IPS-18a (cell line): ENCODE measurements at regions not wholly inside any gene's neighbourhood (a gene's known extent, or its start where the extent isn't known, plus 50 kb on each side); places are given as distances from the start of the nearest gene placed in this dataset.

Experiments used
- H3K27ac ChIP-seq: one replicate; pipeline ENCODE4 v1.5.1; 2013; ENCODE audit warnings: low read length
- H3K27me3 ChIP-seq: one replicate; pipeline ENCODE4 v1.6.1; 2013; ENCODE audit warnings: mild to moderate bottlenecking, low read length; ENCODE audit not compliant: control insufficient read depth, insufficient read depth
- H3K36me3 ChIP-seq: one replicate; pipeline ENCODE4 v1.6.1; 2013; ENCODE audit warnings: low read depth, low read length; ENCODE audit not compliant: control insufficient read depth
- H3K4me1 ChIP-seq: one replicate; pipeline ENCODE4 v1.6.1; 2013; ENCODE audit warnings: low read depth, low read length; ENCODE audit not compliant: control insufficient read depth
- H3K4me3 ChIP-seq: one replicate; pipeline ENCODE4 v1.5.1; 2013; ENCODE audit warnings: low read length
- H3K9ac ChIP-seq: one replicate; pipeline ENCODE4 v1.6.1; 2013; ENCODE audit warnings: mild to moderate bottlenecking, low read length, moderate library complexity
- H3K9me3 ChIP-seq: one replicate; pipeline ENCODE4 v1.6.1; 2013; ENCODE audit warnings: low read depth, low read length; ENCODE audit not compliant: control insufficient read depth

GRCh38 chr3:127395663-127396355 lies 108.0 kb upstream of the PRR20G start:
- Histone ChIP-seq H3K4me1 (peaks cover 25% of the 10 kb centered on the region), H3K9me3 (no peaks in the 10 kb centered on the region), H3K27me3 (no peaks in the 10 kb centered on the region), H3K4me3 (peak overlapping the region; percentile 25), H3K9ac (no peak overlapping the region), H3K36me3 (no peaks in the 10 kb centered on the region), H3K27ac (no peak overlapping the region)

GRCh38 chr3:127394984-127395662 lies 107.3 kb upstream of the PRR20G start:
- no peak overlapping the region for H3K9ac ChIP-seq
- H3K9me3 ChIP-seq, result no peaks in the 10 kb centered on the region

GRCh38 chr3:127394031-127394430 lies 106.2 kb upstream of the PRR20G start:
- Histone ChIP-seq H3K9me3 (no peaks in the 10 kb centered on the region), H3K4me3 (no peak overlapping the region), H3K27ac (no peak overlapping the region), H3K36me3 (no peaks in the 10 kb centered on the region), H3K27me3 (no peaks in the 10 kb centered on the region), H3K4me1 (peaks cover 25% of the 10 kb centered on the region), H3K9ac (no peak overlapping the region)

More at GRCh38 chr3:127394984-127395662, 107.3 kb upstream of the PRR20G start:
- Histone ChIP-seq H3K36me3 (no peaks in the 10 kb centered on the region), H3K27me3 (no peaks in the 10 kb centered on the region), H3K4me1 (peaks cover 25% of the 10 kb centered on the region), H3K4me3 (no peak overlapping the region), H3K27ac (no peak overlapping the region)

- peaks cover 25% of the 10 kb centered on the region for H3K4me1 ChIP-seq
- no peak overlapping the region for H3K9ac ChIP-seq
- no peak overlapping the region for H3K27ac ChIP-seq
- H3K9me3 ChIP-seq, result no peaks in the 10 kb centered on the region
- no peaks in the 10 kb centered on the region for H3K27me3 ChIP-seq
- H3K36me3 ChIP-seq, result no peaks in the 10 kb centered on the region
- H3K4me3 ChIP-seq, result no peak overlapping the region
Observed at GRCh38 chr3:127393131-127393820, 105.4 kb upstream of the PRR20G start.

GRCh38 chr3:127392156-127392490 lies 104.3 kb upstream of the PRR20G start:
- Histone ChIP-seq H3K4me3 (no peak overlapping the region), H3K9me3 (no peaks in the 10 kb centered on the region), H3K9ac (no peak overlapping the region), H3K27ac (no peak overlapping the region), H3K27me3 (no peaks in the 10 kb centered on the region), H3K4me1 (peaks cover 22% of the 10 kb centered on the region), H3K36me3 (no peaks in the 10 kb centered on the region)

GRCh38 chr3:127391436-127392155 lies 103.8 kb upstream of the PRR20G start:
- H3K9ac ChIP-seq, result no peak overlapping the region
- H3K27me3 ChIP-seq, result no peaks in the 10 kb centered on the region
- H3K4me3 ChIP-seq, result no peak overlapping the region
- H3K4me1 ChIP-seq, result peaks cover 16% of the 10 kb centered on the region
- no peak overlapping the region for H3K27ac ChIP-seq
- no peaks in the 10 kb centered on the region for H3K36me3 ChIP-seq
- no peaks in the 10 kb centered on the region for H3K9me3 ChIP-seq

- Histone ChIP-seq H3K27ac (no peak overlapping the region), H3K27me3 (no peaks in the 10 kb centered on the region), H3K4me3 (no peak overlapping the region), H3K9me3 (no peaks in the 10 kb centered on the region), H3K9ac (no peak overlapping the region), H3K36me3 (no peaks in the 10 kb centered on the region), H3K4me1 (peaks cover 5% of the 10 kb centered on the region)
Observed at GRCh38 chr3:127390365-127391025, 102.6 kb upstream of the PRR20G start.

- H3K9ac ChIP-seq, result no peak overlapping the region
- no peaks in the 10 kb centered on the region for H3K9me3 ChIP-seq
- no peak overlapping the region for H3K27ac ChIP-seq
- no peak overlapping the region for H3K4me3 ChIP-seq
- H3K36me3 ChIP-seq, result no peaks in the 10 kb centered on the region
- no peaks in the 10 kb centered on the region for H3K27me3 ChIP-seq
- no peaks in the 10 kb centered on the region for H3K4me1 ChIP-seq
Observed at GRCh38 chr3:127389913-127390312, 102.1 kb upstream of the PRR20G start.

- Histone ChIP-seq H3K27me3 (no peaks in the 10 kb centered on the region), H3K36me3 (no peaks in the 10 kb centered on the region), H3K4me1 (no peaks in the 10 kb centered on the region), H3K27ac (no peak overlapping the region), H3K9me3 (no peaks in the 10 kb centered on the region), H3K9ac (no peak overlapping the region), H3K4me3 (no peak overlapping the region)
Observed at GRCh38 chr3:127389420-127389819, 101.6 kb upstream of the PRR20G start.

GRCh38 chr3:127388427-127388826 lies 100.6 kb upstream of the PRR20G start:
- Histone ChIP-seq H3K4me1 (no peaks in the 10 kb centered on the region), H3K27me3 (no peaks in the 10 kb centered on the region), H3K9me3 (no peaks in the 10 kb centered on the region), H3K9ac (no peak overlapping the region), H3K27ac (no peak overlapping the region), H3K36me3 (no peaks in the 10 kb centered on the region), H3K4me3 (no peak overlapping the region)

GRCh38 chr3:127387556-127388153 lies 99.8 kb upstream of the PRR20G start:
- no peak overlapping the region for H3K9ac ChIP-seq
- no peak overlapping the region for H3K4me3 ChIP-seq
- H3K27me3 ChIP-seq, result no peaks in the 10 kb centered on the region
- H3K36me3 ChIP-seq, result no peaks in the 10 kb centered on the region
- H3K4me1 ChIP-seq, result no peaks in the 10 kb centered on the region
- no peaks in the 10 kb centered on the region for H3K9me3 ChIP-seq
- no peak overlapping the region for H3K27ac ChIP-seq
